IMR-90 (cell line): ENCODE measurements at regions not wholly inside any gene's neighbourhood (a gene's known extent, or its start where the extent isn't known, plus 50 kb on each side); places are given as distances from the start of the nearest gene placed in this dataset.

ENCODE experiments used
- ATAC-seq: fragments of 200-7000 bp; cut with Tn5 transposase; 2 replicates; pipeline ENCODE4 v1.9.1; 2020; ENCODE audit warnings: low read depth, mild to moderate bottlenecking, moderate library complexity
- BruUV-seq: library from RNA; stranded (reverse); fragments of 400-500 nt; replicated peaks from 2 replicates; lab custom pipeline; 2021; lab: Mats Ljungman, UMichigan
- CTCF ChIA-PET: fragments of 300-600 bp; formaldehyde crosslinking; extraction: SDS; loops from one replicate; lab custom pipeline; 2021; ENCODE audit warnings: antibody characterized with exemption; lab: Yijun Ruan, JAX
- POLR2A ChIA-PET: fragments of 300-600 bp; sonication (Branson Sonifier 250); formaldehyde crosslinking; loops from one replicate; lab custom pipeline; 2022; ENCODE audit warnings: antibody characterized with exemption; ENCODE audit not compliant: unreplicated experiment; lab: Charles Lee
- DNase-seq: peaks from one replicate; pipeline ENCODE4 v3.0.0; 2013
- H2AFZ ChIP-seq: replicated peaks from 2 replicates; pipeline ENCODE3; 2013; ENCODE audit warnings: low read length, mild to moderate bottlenecking; ENCODE audit not compliant: poor library complexity
- H2AK5ac ChIP-seq: 2 replicates; pipeline ENCODE4 v1.6.1; 2013; ENCODE audit warnings: low read depth, low read length, inconsistent platforms
- H2AK9ac ChIP-seq: replicated peaks from 2 replicates; pipeline ENCODE3; 2013; ENCODE audit warnings: mild to moderate bottlenecking, low read depth, low read length, moderate library complexity; ENCODE audit not compliant: poor library complexity
- H2BK120ac ChIP-seq: 2 replicates; pipeline ENCODE4 v1.6.1; 2013; ENCODE audit warnings: low read depth, low read length, inconsistent platforms
- H2BK15ac ChIP-seq: 3 replicates; pipeline ENCODE4 v1.6.1; 2013; ENCODE audit warnings: low read depth, low read length, inconsistent platforms
- H2BK20ac ChIP-seq: 2 replicates; pipeline ENCODE4 v1.6.1; 2013; ENCODE audit warnings: low read depth, mild to moderate bottlenecking, inconsistent platforms, low read length, moderate library complexity
- H2BK5ac ChIP-seq: 2 replicates; pipeline ENCODE4 v1.6.1; 2013; ENCODE audit warnings: mild to moderate bottlenecking, low read depth, low read length, inconsistent platforms; ENCODE audit not compliant: poor library complexity, severe bottlenecking
- H3K14ac ChIP-seq: replicated peaks from 2 replicates; pipeline ENCODE4 v1.6.1; 2013; ENCODE audit warnings: low read depth, low read length, inconsistent platforms
- H3K18ac ChIP-seq: 2 replicates; pipeline ENCODE4 v1.6.1; 2013; ENCODE audit warnings: low read depth, low read length, control low read depth
- H3K23ac ChIP-seq: 2 replicates; pipeline ENCODE4 v1.6.1; 2013; ENCODE audit warnings: low read depth, low read length, inconsistent platforms
- H3K27ac ChIP-seq: 2 replicates; pipeline ENCODE4 v1.5.1; 2013; ENCODE audit warnings: mild to moderate bottlenecking, control low read depth, low read length; ENCODE audit not compliant: insufficient read depth
- H3K27me3 ChIP-seq: 2 replicates; pipeline ENCODE4 v1.6.1; 2013; ENCODE audit warnings: low read length; ENCODE audit not compliant: control insufficient read depth, insufficient read depth
- H3K36me3 ChIP-seq: 2 replicates; pipeline ENCODE4 v1.6.1; 2013; ENCODE audit warnings: low read length, mixed read lengths; ENCODE audit not compliant: control insufficient read depth, insufficient read depth
- H3K4ac ChIP-seq: 2 replicates; pipeline ENCODE4 v1.6.1; 2013; ENCODE audit warnings: low read depth, low read length, inconsistent platforms
- H3K4me1 ChIP-seq: 2 replicates; pipeline ENCODE4 v1.6.1; 2013; ENCODE audit warnings: low read length, mixed read lengths; ENCODE audit not compliant: control insufficient read depth, insufficient read depth
- H3K4me2 ChIP-seq: 2 replicates; pipeline ENCODE4 v1.6.1; 2013; ENCODE audit warnings: low read depth, mild to moderate bottlenecking, control low read depth, low read length, moderate library complexity
- H3K4me3 ChIP-seq: 2 replicates; pipeline ENCODE4 v1.5.1; 2013; ENCODE audit warnings: low read depth, mild to moderate bottlenecking, control low read depth, low read length, moderate library complexity; ENCODE audit not compliant: insufficient read depth
- H3K56ac ChIP-seq: 2 replicates; pipeline ENCODE4 v1.6.1; 2013; ENCODE audit warnings: low read length, inconsistent platforms; ENCODE audit not compliant: insufficient read depth; ENCODE audit errors: extremely low read depth
- H3K79me1 ChIP-seq, 2 experiments: 2 replicates each; pipeline ENCODE4 v1.6.1; 2013; ENCODE audit warnings: low read length in 2 of 2, inconsistent platforms in 1 of 2, low read depth in 1 of 2
- H3K9ac ChIP-seq: 2 replicates; pipeline ENCODE4 v1.6.1; 2013; ENCODE audit warnings: low read depth, low read length, control low read depth
- H3K9me1 ChIP-seq: 2 replicates; pipeline ENCODE4 v1.6.1; 2013; ENCODE audit warnings: low read length, inconsistent platforms; ENCODE audit not compliant: insufficient read depth
- H3K9me3 ChIP-seq: 2 replicates; pipeline ENCODE4 v1.6.1; 2013; ENCODE audit warnings: low read length; ENCODE audit not compliant: control insufficient read depth, insufficient read depth
- H4K20me1 ChIP-seq: 2 replicates; pipeline ENCODE4 v1.6.1; 2013; ENCODE audit warnings: low read length, inconsistent platforms; ENCODE audit not compliant: insufficient read depth
- H4K5ac ChIP-seq: 2 replicates; pipeline ENCODE4 v1.6.1; 2013; ENCODE audit warnings: mild to moderate bottlenecking, low read depth, low read length, control low read depth
- H4K8ac ChIP-seq, 2 experiments: 2 replicates each; pipeline ENCODE4 v1.6.1; 2013; ENCODE audit warnings: low read depth in 2 of 2, low read length in 2 of 2, control low read depth in 1 of 2, inconsistent platforms in 1 of 2
- H4K91ac ChIP-seq: 2 replicates; pipeline ENCODE4 v1.6.1; 2013; ENCODE audit warnings: low read depth, low read length, inconsistent platforms; ENCODE audit not compliant: insufficient read depth
- FOS ChIP-seq: fragments of 150-350 bp; IDR thresholded peaks from 2 replicates; pipeline ENCODE4 v1.6.1; 2016; ENCODE audit warnings: low read depth, low read length
- POLR2A ChIP-seq: IDR thresholded peaks from 2 replicates; pipeline ENCODE4 v1.6.1; 2012; ENCODE audit warnings: mild to moderate bottlenecking, low read depth, low read length
- WGBS, 2 experiments: methylation state at CpG; one replicate each; pipeline versions ENCODE4 v1.1.5 to v1.1.7; 2013; ENCODE audit warnings: missing lambda C conversion rate in 2 of 2; ENCODE audit not compliant: insufficient read length in 1 of 2; ENCODE audit errors: extremely low coverage in 2 of 2; 5-methylcytosine and 5-hydroxymethylcytosine counted together
- dilution Hi-C: fragments of 300-500 bp; cut with HindIII; formaldehyde crosslinking; loops from one replicate; pipeline ENCODE4 v1.14.3; 2018; ENCODE audit warnings: low sequenced_read_pairs; ENCODE audit not compliant: unreplicated experiment
- in situ Hi-C: fragments of 300-500 bp; cut with MboI; formaldehyde crosslinking; loops from 3 replicates; pipeline ENCODE4 v1.14.3; 2019; ENCODE audit warnings: low sequenced_read_pairs, inconsistent platforms, mixed read lengths
- intact Hi-C: fragments of 100-400 bp; cut with micrococcal nuclease; formaldehyde crosslinking; loops from 2 replicates; pipeline ENCODE4 v1.10.0; 2022

DNA sequence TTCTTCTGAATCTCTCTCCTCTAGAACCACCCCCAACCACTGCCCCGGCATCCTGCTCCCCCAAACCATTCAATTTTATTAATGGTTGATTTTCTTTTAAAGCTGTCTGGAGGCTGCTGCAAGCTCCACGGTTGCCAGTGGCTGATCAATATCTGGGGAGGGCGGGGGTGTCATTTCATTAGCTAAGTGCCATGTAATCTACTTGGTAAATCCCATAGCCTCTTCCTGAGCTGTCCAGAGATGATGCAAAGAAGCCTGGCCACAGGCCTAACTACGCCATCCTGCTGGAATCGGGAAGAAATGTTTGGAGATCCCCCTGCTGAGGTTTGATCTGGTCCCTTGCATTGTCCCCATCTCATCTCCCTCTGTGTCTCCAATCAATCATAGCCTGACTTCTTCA lies 440.1 kb downstream of the MIAT start:
- Histone ChIP-seq H3K4me2 (no peak overlapping the region), H4K20me1 (no peaks in the 10 kb centered on the region), H3K79me1 (no peaks in the 10 kb centered on the region), H4K8ac (no peak overlapping the region), H2AK9ac (no peak overlapping the region), H3K4ac (no peak overlapping the region), H3K27ac (no peak overlapping the region), H2BK20ac (no peak overlapping the region), H2AFZ (no peak overlapping the region), H3K4me1 (peaks cover 2% of the 10 kb centered on the region; the same call in 1 of the 2 replicates), H4K5ac (no peak overlapping the region), H3K23ac (no peak overlapping the region), H3K9me3 (no peaks in the 10 kb centered on the region), H2BK15ac (no peak overlapping the region), H2BK120ac (no peak overlapping the region), H4K91ac (no peak overlapping the region), H3K9ac (no peak overlapping the region), H3K36me3 (no peaks in the 10 kb centered on the region), H3K9me1 (peaks cover 7% of the 10 kb centered on the region; the same call in 1 of the 2 replicates), H2BK5ac (no peak overlapping the region), H3K4me3 (no peak overlapping the region), H3K56ac (no peak overlapping the region), H3K14ac (no peak overlapping the region), H3K18ac (no peak overlapping the region), H2AK5ac (no peak overlapping the region), H3K27me3 (peaks cover 55% of the 10 kb centered on the region)
- POLR2A ChIA-PET = no interaction called here
- DNase-seq (no peak), ATAC-seq (no peak)
- dilution Hi-C loops = no loop called here
- WGBS, 2 experiments = 83% methylated on average over 1 of the region's 5 CpGs; no CpG with 5 or more reads in 1 of the 2 experiments
- CTCF ChIA-PET = no interaction called here
- no TSS peak for BruUV-seq
- no peak for TF ChIP-seq FOS
- no peak for TF ChIP-seq POLR2A
- intact Hi-C loops = no loop called here
- in situ Hi-C loops = no loop called here
